WI38 (cell line): ENCODE measurements at regions not wholly inside any gene's neighbourhood (a gene's known extent, or its start where the extent isn't known, plus 50 kb on each side); places are given as distances from the start of the nearest gene placed in this dataset.
"Not testable (repeated sequence)": the region's sequence is repeated elsewhere in the genome, so short reads cannot be mapped to it uniquely, and the experiment has no call there.

Source experiments
- H3K4me3 ChIP-seq: 2 replicates; pipeline ENCODE4 v1.5.1; 2011; ENCODE audit warnings: low read depth, mild to moderate bottlenecking, control low read depth, low read length
- TF ChIP-seq, protein P1 (sequence below): IDR thresholded peaks from 2 replicates; pipeline ENCODE4 v1.5.1; 2012; ENCODE audit warnings: low read depth, mild to moderate bottlenecking, control low read depth, low read length

- TF ChIP-seq, protein P1, sequence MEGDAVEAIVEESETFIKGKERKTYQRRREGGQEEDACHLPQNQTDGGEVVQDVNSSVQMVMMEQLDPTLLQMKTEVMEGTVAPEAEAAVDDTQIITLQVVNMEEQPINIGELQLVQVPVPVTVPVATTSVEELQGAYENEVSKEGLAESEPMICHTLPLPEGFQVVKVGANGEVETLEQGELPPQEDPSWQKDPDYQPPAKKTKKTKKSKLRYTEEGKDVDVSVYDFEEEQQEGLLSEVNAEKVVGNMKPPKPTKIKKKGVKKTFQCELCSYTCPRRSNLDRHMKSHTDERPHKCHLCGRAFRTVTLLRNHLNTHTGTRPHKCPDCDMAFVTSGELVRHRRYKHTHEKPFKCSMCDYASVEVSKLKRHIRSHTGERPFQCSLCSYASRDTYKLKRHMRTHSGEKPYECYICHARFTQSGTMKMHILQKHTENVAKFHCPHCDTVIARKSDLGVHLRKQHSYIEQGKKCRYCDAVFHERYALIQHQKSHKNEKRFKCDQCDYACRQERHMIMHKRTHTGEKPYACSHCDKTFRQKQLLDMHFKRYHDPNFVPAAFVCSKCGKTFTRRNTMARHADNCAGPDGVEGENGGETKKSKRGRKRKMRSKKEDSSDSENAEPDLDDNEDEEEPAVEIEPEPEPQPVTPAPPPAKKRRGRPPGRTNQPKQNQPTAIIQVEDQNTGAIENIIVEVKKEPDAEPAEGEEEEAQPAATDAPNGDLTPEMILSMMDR: no peak
- H3K4me3 ChIP-seq: no peak overlapping the region
Measured at GRCh38 chr3:6039971-6040370, 820.9 kb upstream of the GRM7 start.

- TF ChIP-seq, protein P1: no peak
Measured at GRCh38 chr3:6041894-6042293, 819.0 kb upstream of the GRM7 start.

GRCh38 chr3:6047016-6047415, 813.9 kb upstream of the GRM7 start:
- TF ChIP-seq, protein P1: no peak
- no peak overlapping the region for H3K4me3 ChIP-seq

More at GRCh38 chr3:6041894-6042293, 819.0 kb upstream of the GRM7 start:
- no peak overlapping the region for H3K4me3 ChIP-seq

GRCh38 chr3:6060251-6060650, 800.7 kb upstream of the GRM7 start:
- TF ChIP-seq, protein P1: no peak

DNA sequence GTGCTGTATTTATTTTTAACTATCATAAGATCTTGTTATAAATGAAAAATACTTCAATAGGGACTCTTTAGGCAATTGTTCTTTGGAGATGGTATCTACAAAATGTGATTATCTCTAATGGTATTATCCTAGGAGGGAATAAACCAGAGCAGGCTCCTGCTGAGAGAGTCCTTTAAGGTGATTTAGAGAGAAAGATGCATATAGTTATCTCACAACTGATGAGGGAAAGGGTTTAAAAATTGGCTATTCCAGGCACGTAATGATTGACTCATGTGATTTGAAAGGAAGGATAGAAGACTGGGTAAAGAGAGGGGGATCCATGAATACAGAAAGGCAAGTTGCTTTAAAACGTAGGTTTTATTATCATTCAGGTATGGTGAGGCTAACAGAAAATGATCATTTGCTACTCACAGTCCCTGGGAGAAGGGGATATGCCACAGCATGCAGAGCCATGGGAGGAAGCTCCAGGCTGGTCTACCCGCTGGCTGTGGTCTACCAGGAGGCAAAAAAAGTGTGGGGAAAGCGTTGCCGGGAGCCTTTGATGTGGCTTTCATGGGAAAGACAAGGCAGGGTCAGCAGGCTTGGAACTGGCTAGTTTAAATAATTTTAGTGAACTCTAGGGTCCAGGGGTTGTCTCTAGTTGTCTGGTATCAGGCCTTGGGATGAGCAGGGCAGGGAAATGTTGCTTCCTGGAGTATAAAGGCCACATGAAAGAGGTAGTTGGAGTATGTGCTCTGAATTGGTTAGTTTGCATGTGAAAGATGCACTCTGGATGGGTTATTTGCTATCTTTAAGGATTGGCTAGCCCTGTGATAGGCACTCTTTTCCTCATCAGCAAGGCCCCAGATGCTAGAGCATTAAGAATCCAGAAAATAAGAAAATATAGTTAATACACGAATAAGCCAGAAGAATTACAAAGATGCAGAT, 798.4 kb upstream of the GRM7 start:
- TF ChIP-seq, protein P1: no peak
- no peak overlapping the region for H3K4me3 ChIP-seq

More at GRCh38 chr3:6060251-6060650, 800.7 kb upstream of the GRM7 start:
- H3K4me3 ChIP-seq: no peak overlapping the region

- H3K4me3 ChIP-seq: no peak overlapping the region
- TF ChIP-seq, protein P1: no peak
Measured at GRCh38 chr3:6066397-6066796, 794.5 kb upstream of the GRM7 start.

DNA sequence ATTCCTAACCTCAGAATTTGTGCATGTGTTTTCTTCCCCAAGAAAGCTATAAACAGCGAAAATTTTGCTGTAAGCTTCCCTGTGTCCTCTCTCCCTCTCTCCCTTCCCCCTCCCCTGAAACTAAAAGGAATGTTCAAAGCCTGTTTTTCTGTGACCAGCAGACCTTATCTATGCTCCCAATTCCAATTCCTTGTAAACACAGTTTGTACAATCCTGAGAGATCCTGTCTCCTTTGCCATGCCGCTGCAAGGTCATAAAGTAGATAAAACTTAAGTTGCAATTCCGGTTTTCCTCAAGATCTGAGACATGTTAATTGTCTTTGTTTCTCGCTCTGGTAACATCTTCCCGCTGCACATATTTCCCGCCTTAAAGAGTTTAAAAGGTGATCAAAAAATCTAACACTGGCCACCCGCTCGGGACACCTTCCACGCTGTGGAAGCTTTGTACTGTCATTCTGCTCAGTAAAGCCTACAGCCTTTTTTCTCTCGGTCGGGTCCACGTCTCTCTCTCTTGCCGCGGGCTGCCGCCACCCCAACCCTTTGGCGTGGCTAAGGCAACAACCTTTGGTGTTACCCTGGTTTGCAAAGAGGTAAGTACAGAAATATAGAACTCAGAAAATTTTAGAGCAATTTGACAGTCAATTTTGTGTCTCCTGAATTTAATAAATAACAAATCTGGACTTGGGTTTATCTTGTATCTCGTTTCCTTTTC, 793.9 kb upstream of the GRM7 start:
- H3K4me3 ChIP-seq: not testable (repeated sequence)
